Neuronal stem cell (in vitro differentiated cells): ENCODE measurements at regions not wholly inside any gene's neighbourhood (a gene's known extent, or its start where the extent isn't known, plus 50 kb on each side); places are given as distances from the start of the nearest gene placed in this dataset.

Source experiments
- DNase-seq: peaks from one replicate; pipeline ENCODE4 v3.0.0-alpha.2; 2013; ENCODE audit warnings: low spot score
- H2AFZ ChIP-seq: one replicate; pipeline ENCODE4 v1.6.1; 2013; ENCODE audit warnings: mild to moderate bottlenecking, low read length, inconsistent platforms
- H2AK5ac ChIP-seq: 2 replicates; pipeline ENCODE4 v1.6.1; 2013; ENCODE audit warnings: low read depth, mild to moderate bottlenecking, inconsistent platforms, low read length, moderate library complexity, mixed read lengths
- H2BK120ac ChIP-seq: 2 replicates; pipeline ENCODE4 v1.6.1; 2013; ENCODE audit warnings: low read depth, mild to moderate bottlenecking, inconsistent platforms, low read length, moderate library complexity, mixed read lengths
- H2BK12ac ChIP-seq: one replicate; pipeline ENCODE4 v1.6.1; 2013; ENCODE audit warnings: low read length, inconsistent platforms
- H2BK15ac ChIP-seq: 2 replicates; pipeline ENCODE4 v1.6.1; 2013; ENCODE audit warnings: mild to moderate bottlenecking, low read length, inconsistent platforms, mixed read lengths
- H2BK5ac ChIP-seq: one replicate; pipeline ENCODE4 v1.6.1; 2013; ENCODE audit warnings: inconsistent platforms, mild to moderate bottlenecking, low read length, moderate library complexity
- H3K14ac ChIP-seq: one replicate; pipeline ENCODE4 v1.6.1; 2013; ENCODE audit warnings: low read length, inconsistent platforms
- H3K18ac ChIP-seq: 2 replicates; pipeline ENCODE4 v1.6.1; 2013; ENCODE audit warnings: low read length, inconsistent platforms
- H3K23ac ChIP-seq: 2 replicates; pipeline ENCODE4 v1.6.1; 2013; ENCODE audit warnings: low read depth, mild to moderate bottlenecking, mixed read lengths, low read length, inconsistent platforms; ENCODE audit not compliant: poor library complexity
- H3K27ac ChIP-seq: replicated peaks from 3 replicates; pipeline ENCODE4 v1.5.1; 2013; ENCODE audit warnings: low read length, inconsistent platforms
- H3K27me3 ChIP-seq, 3 experiments: 2 replicates each; pipeline ENCODE4 v1.6.1; 2013; ENCODE audit warnings: low read length in 3 of 3, mild to moderate bottlenecking in 2 of 3, inconsistent platforms in 1 of 3, low read depth in 1 of 3, mixed read lengths in 1 of 3, moderate library complexity in 1 of 3; ENCODE audit not compliant: control insufficient read depth in 3 of 3, insufficient read depth in 3 of 3
- H3K36me3 ChIP-seq, 2 donors: replicated peaks in 1 of 2; 2 replicates each; pipeline ENCODE4 v1.6.1; 2013; ENCODE audit warnings: low read length in 2 of 2; ENCODE audit not compliant: control insufficient read depth in 2 of 2, insufficient read depth in 2 of 2
- H3K4ac ChIP-seq: 2 replicates; pipeline ENCODE4 v1.6.1; 2013; ENCODE audit warnings: inconsistent platforms, mild to moderate bottlenecking, low read length, moderate library complexity
- H3K4me1 ChIP-seq, 2 donors: 1 replicate in 1 of 2; 2 replicates in 1 of 2; pipeline ENCODE4 v1.6.1; 2013; ENCODE audit warnings: low read length in 2 of 2, low read depth in 1 of 2; ENCODE audit not compliant: control insufficient read depth in 2 of 2, insufficient read depth in 1 of 2
- H3K4me2 ChIP-seq: one replicate; pipeline ENCODE4 v1.6.1; 2013; ENCODE audit warnings: mild to moderate bottlenecking, low read length, inconsistent platforms; ENCODE audit not compliant: insufficient read depth, poor library complexity, severe bottlenecking
- H3K4me3 ChIP-seq, 2 donors: 2 replicates each; pipeline ENCODE4 v1.5.1; 2013; ENCODE audit warnings: low read length in 2 of 2, mild to moderate bottlenecking in 2 of 2, inconsistent platforms in 1 of 2, moderate library complexity in 1 of 2
- H3K79me1 ChIP-seq: one replicate; pipeline ENCODE4 v1.6.1; 2013; ENCODE audit warnings: low read depth, mild to moderate bottlenecking, inconsistent platforms, low read length, moderate library complexity
- H3K9ac ChIP-seq: one replicate; pipeline ENCODE4 v1.6.1; 2013; ENCODE audit warnings: mild to moderate bottlenecking, low read depth, low read length, inconsistent platforms; ENCODE audit not compliant: poor library complexity
- H3K9me3 ChIP-seq, 2 donors: replicated peaks in 1 of 2; 2 replicates each; pipeline versions ENCODE3 to v1.6.1; 2013; ENCODE audit warnings: low read length in 2 of 2, mild to moderate bottlenecking in 2 of 2, inconsistent platforms in 1 of 2, low read depth in 1 of 2, mixed read lengths in 1 of 2, moderate library complexity in 1 of 2; ENCODE audit not compliant: control insufficient read depth in 2 of 2, insufficient read depth in 1 of 2
- H4K8ac ChIP-seq: one replicate; pipeline ENCODE4 v1.6.1; 2013; ENCODE audit warnings: low read depth, mild to moderate bottlenecking, inconsistent platforms, low read length, moderate library complexity
- H4K91ac ChIP-seq: one replicate; pipeline ENCODE4 v1.6.1; 2013; ENCODE audit warnings: low read length, low read depth, mild to moderate bottlenecking, inconsistent platforms; ENCODE audit not compliant: poor library complexity
- WGBS, 2 donors: extraction: QIAGEN DNeasy Blood & Tissue Kit; methylation state at CpG; one replicate each; pipeline ENCODE4 v1.1.7; 2013; ENCODE audit warnings: missing lambda C conversion rate in 2 of 2, mixed read lengths in 1 of 2; ENCODE audit not compliant: insufficient read length in 2 of 2, insufficient replicate concordance in 1 of 2; ENCODE audit errors: extremely low coverage in 2 of 2; 5-methylcytosine and 5-hydroxymethylcytosine counted together

- Histone ChIP-seq H3K23ac (no peak overlapping the region), H3K79me1 (no peaks in the 10 kb centered on the region), H2BK15ac (no peak overlapping the region), H3K4ac (no peak overlapping the region), H3K9ac (no peak overlapping the region), H2AFZ (no peak overlapping the region), H3K36me3 (no peaks in the 10 kb centered on the region), H3K18ac (no peak overlapping the region), H4K91ac (no peak overlapping the region), H3K4me2 (no peak overlapping the region), H3K27me3 (no peaks in the 10 kb centered on the region), H3K4me3 (no peak overlapping the region), H2BK12ac (no peak overlapping the region), H2BK120ac (no peak overlapping the region), H2AK5ac (no peak overlapping the region), H3K14ac (no peak overlapping the region), H3K4me1 (no peaks in the 10 kb centered on the region), H2BK5ac (no peak overlapping the region), H3K27ac (no peak overlapping the region), H4K8ac (no peak overlapping the region), H3K9me3 (no peaks in the 10 kb centered on the region)
- no peak for DNase-seq
- whole genome bisulfite sequencing, 2 donors, result no CpG with 5 or more reads among the region's 2 CpGs
Observed at GRCh38 chr18:76307293-76307690, 187.8 kb downstream of the ZNF516 start.

DNA sequence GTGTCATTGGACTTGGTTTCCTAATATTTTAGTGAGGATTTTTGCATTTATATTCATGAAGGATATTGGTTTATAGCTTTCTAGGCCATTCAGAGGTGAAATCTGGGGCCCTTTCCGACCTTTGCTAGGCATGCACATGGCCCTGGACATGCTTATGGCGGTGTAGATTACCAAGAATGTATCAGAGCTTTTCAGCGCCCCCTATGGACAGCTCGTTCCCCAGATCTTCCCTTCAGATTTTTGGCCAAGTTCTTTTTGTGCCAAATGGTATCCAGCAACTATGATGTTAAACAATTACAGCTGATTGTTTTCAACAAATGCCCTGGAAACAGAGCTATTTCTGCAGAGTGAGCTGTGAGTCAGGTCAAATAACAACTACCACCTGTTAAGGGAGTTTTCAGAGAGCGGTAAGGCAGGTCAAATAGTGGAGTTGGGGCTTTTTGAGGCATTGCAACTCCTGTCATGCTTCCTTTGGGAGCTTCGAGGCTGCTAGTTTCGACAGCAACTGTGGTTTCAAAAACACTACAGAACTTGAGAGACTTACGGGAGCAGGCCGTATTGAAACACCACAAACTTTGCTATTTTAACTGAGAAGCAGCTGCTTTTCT, 188.3 kb downstream of the ZNF516 start:
- no peak for DNase-seq
- H4K8ac ChIP-seq, result no peak overlapping the region
- H3K4ac ChIP-seq, result no peak overlapping the region
- H3K14ac ChIP-seq, result no peak overlapping the region
- H3K4me3 ChIP-seq, result no peak overlapping the region
- H3K27me3 ChIP-seq, result no peaks in the 10 kb centered on the region
- WGBS, 2 donors, result no CpG with 5 or more reads among the region's 9 CpGs
- H3K23ac ChIP-seq, result no peak overlapping the region
- H2BK5ac ChIP-seq, result no peak overlapping the region
- no peaks in the 10 kb centered on the region for H3K79me1 ChIP-seq
- H2BK12ac ChIP-seq, result no peak overlapping the region
- no peak overlapping the region for H2AFZ ChIP-seq
- no peak overlapping the region for H2BK15ac ChIP-seq
- H3K9me3 ChIP-seq, result no peaks in the 10 kb centered on the region
- no peak overlapping the region for H3K4me2 ChIP-seq
- no peak overlapping the region for H3K18ac ChIP-seq
- no peak overlapping the region for H2AK5ac ChIP-seq
- H3K36me3 ChIP-seq, result no peaks in the 10 kb centered on the region
- H3K9ac ChIP-seq, result no peak overlapping the region
- H4K91ac ChIP-seq, result no peak overlapping the region
- H3K4me1 ChIP-seq, result no peaks in the 10 kb centered on the region
- H2BK120ac ChIP-seq, result no peak overlapping the region
- H3K27ac ChIP-seq, result no peak overlapping the region

DNA sequence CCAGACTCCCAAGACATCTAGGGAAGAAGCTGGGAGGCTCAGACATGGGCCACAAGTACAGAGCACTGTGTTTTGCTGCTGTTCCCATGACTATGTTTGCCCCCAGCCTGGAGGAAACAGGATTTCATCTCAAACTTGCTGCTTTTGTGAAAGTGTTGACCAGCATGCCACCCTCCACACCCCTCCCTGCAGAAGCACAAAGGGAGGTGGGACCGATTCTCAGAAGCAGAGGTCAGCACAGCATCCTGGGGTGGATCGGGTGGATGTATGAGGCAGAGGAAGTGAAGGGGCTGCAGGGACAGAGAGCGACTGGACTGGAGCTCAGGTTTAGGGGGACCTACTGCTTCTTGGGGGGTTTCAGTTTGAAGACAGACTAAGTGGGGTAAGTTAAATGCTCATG, 209.2 kb downstream of the ZNF516 start:
- Histone ChIP-seq H3K79me1 (no peaks in the 10 kb centered on the region), H3K9me3 (peaks cover 0 to 2% of the 10 kb centered on the region in 2 donors), H2AK5ac (no peak overlapping the region), H2BK5ac (no peak overlapping the region), H2BK15ac (no peak overlapping the region), H3K4me1 (peaks cover 0 to 8% of the 10 kb centered on the region in 2 donors), H3K27ac (no peak overlapping the region), H3K4me2 (no peak overlapping the region), H3K36me3 (no peaks in the 10 kb centered on the region), H3K23ac (no peak overlapping the region), H3K4me3 (no peak overlapping the region), H3K4ac (no peak overlapping the region), H2AFZ (peak overlapping the region; percentile 8), H4K8ac (no peak overlapping the region), H3K27me3 (no peaks in the 10 kb centered on the region), H3K14ac (no peak overlapping the region), H3K18ac (peak overlapping the region; percentile 40), H2BK12ac (no peak overlapping the region), H3K9ac (no peak overlapping the region), H2BK120ac (no peak overlapping the region), H4K91ac (peak overlapping the region; percentile 46)
- WGBS, 2 donors, result no CpG with 5 or more reads among the region's 3 CpGs
- no peak for DNase-seq

DNA sequence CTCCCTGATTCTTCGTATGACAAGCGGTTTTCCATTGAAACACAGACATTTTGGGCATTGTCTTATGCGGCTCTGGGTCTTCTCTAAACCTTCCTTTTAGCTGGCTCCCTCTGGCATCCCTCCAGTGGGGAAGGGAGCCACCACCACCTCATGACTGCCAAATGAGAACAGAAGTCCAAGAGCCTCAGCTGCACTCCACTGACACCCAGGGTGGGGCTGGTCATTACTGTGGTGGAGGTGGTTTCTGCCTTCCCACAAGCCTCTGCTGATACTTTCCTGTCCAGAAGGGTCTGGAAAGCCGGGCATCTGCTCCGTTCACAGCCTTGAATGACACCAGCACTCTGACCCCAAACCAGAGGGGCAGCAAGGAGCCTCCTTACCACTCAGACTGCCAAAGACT, 213.5 kb downstream of the ZNF516 start:
- peaks cover 0 to 8% of the 10 kb centered on the region in 2 donors for H3K4me1 ChIP-seq
- no peaks in the 10 kb centered on the region for H3K36me3 ChIP-seq
- no peak overlapping the region for H4K91ac ChIP-seq
- no peak overlapping the region for H3K14ac ChIP-seq
- no peak overlapping the region for H3K9ac ChIP-seq
- no peak overlapping the region for H3K4ac ChIP-seq
- no peak overlapping the region for H2AK5ac ChIP-seq
- no peak overlapping the region for H3K23ac ChIP-seq
- H3K79me1 ChIP-seq, result no peaks in the 10 kb centered on the region
- no peak overlapping the region for H2BK12ac ChIP-seq
- peaks cover 0 to 2% of the 10 kb centered on the region in 2 donors for H3K9me3 ChIP-seq
- no CpG with 5 or more reads among the region's 5 CpGs for WGBS, 2 donors
- H3K18ac ChIP-seq, result no peak overlapping the region
- no peak overlapping the region for H2BK15ac ChIP-seq
- H3K27ac ChIP-seq, result no peak overlapping the region
- no peak for DNase-seq
- H2BK120ac ChIP-seq, result no peak overlapping the region
- H2BK5ac ChIP-seq, result no peak overlapping the region
- no peak overlapping the region for H2AFZ ChIP-seq
- no peak overlapping the region for H3K4me3 ChIP-seq
- no peaks in the 10 kb centered on the region for H3K27me3 ChIP-seq
- H4K8ac ChIP-seq, result no peak overlapping the region
- no peak overlapping the region for H3K4me2 ChIP-seq
